KOPT-K1 (cell line): ENCODE measurements at regions not wholly inside any gene's neighbourhood (a gene's known extent, or its start where the extent isn't known, plus 50 kb on each side); places are given as distances from the start of the nearest gene placed in this dataset.
"Not testable (repeated sequence)": the region's sequence is repeated elsewhere in the genome, so short reads cannot be mapped to it uniquely, and the experiment has no call there.

Experiments used
- H3K27ac ChIP-seq: fragments of 200-600 bp; sonication (generic); 2 replicates; pipeline ENCODE4 v1.5.1; 2016; ENCODE audit warnings: antibody characterized with exemption, mild to moderate bottlenecking, low read depth, low read length; ENCODE audit not compliant: poor library complexity, severe bottlenecking
- H3K36me3 ChIP-seq: fragments of 200-600 bp; sonication (generic); 2 replicates; pipeline ENCODE4 v1.5.1; 2017; ENCODE audit warnings: antibody characterized with exemption, mild to moderate bottlenecking, low read length, moderate library complexity; ENCODE audit not compliant: insufficient read depth
- H3K9me3 ChIP-seq: fragments of 200-600 bp; sonication (generic); 2 replicates; pipeline ENCODE4 v1.5.1; 2017; ENCODE audit warnings: antibody characterized with exemption, low read length, mild to moderate bottlenecking; ENCODE audit not compliant: insufficient read depth, poor library complexity, severe bottlenecking

DNA sequence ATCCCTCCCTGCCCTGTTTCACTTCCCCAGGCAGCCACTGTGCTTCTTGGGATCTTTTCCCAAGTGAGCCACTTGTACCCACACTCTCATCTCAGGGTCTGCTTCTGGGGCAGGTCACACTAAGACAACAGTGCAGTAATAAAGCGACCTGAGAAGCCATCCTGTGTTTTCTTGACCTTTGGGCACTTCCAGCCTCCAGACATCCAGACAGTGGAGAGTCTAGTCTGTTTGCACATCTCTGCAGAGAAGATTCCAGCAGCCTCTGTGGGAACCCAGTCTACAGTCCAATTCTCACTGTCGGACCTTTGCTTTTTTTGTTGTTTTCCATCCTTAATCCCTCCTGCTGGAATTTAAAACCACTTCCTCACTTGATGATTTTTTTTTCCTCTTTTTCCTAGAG is 50.3 kb upstream of the ATP6AP2 start:
- no peak overlapping the region for H3K27ac ChIP-seq
- H3K9me3 ChIP-seq, result no peaks in the 10 kb centered on the region

DNA sequence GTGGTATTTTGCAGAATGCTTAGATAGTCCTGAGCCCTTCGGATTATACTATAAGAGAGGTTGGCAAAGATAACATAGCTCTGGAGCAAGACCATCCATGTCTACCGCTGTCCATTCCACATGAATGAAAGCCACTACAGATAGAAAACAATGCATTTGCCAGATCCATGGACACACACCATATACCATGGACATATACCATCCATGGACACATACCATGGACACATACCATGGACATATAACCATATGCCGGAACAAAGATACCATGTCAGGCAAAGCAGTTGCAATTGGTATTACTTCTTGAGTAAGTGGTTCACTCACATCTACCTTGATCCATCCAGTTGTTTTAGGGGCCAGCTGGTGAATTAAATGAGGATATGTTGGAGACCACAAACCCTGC is 53.2 kb upstream of the ATP6AP2 start:
- Histone ChIP-seq H3K27ac (no peak overlapping the region), H3K9me3 (no peaks in the 10 kb centered on the region), H3K36me3 (no peaks in the 10 kb centered on the region)

More for the DNA sequence above, 50.3 kb upstream of the ATP6AP2 start:
- H3K36me3 ChIP-seq, result no peaks in the 10 kb centered on the region

DNA sequence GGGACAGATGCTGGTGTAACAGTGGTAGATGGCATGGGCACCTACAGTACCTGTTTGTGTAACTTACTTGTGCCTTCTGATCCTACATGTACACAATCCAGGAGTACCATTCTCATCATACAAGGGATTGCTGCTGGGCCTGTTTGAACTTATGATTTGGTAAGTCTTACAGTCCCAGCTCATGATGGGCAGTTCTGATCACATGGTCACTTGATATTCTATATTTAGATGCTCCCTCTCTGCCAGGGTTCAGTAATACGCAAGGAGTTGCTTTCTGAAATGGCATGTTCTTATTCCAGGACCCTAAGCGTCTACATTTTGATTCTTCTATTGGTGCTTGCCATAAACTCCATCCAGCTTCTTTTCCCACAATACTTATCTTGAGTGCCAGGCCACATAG is 54.4 kb upstream of the ATP6AP2 start:
- Histone ChIP-seq H3K36me3 (no peaks in the 10 kb centered on the region), H3K27ac (no peak overlapping the region), H3K9me3 (no peaks in the 10 kb centered on the region)

DNA sequence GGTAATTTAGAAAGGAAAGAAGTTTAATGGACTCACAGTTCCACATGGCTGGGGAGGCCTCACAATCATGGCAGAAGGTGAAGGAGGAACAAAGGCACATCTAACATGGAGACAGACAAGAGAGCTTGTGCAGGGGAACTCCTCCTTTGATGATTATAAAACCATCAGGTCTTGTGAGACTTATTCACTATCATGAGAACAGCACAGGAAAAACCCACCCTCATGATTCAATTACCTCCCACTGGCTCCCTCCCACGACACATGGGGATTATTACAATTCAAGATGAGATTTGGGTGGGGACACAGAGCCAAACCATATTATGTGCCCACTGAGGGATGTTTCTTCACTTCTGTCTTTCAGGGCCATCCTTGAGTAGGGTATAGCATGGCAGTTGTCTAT is 54.9 kb upstream of the ATP6AP2 start:
- H3K36me3 ChIP-seq, H3K9me3 ChIP-seq, H3K27ac ChIP-seq: not testable (repeated sequence)

- H3K36me3 ChIP-seq, result no peaks in the 10 kb centered on the region
- no peaks in the 10 kb centered on the region for H3K9me3 ChIP-seq
- H3K27ac ChIP-seq, result no peak overlapping the region
Measured at GRCh38 chrX:40524423-40524822, 56.3 kb upstream of the ATP6AP2 start.

- Histone ChIP-seq H3K9me3 (no peaks in the 10 kb centered on the region), H3K27ac (no peak overlapping the region), H3K36me3 (no peaks in the 10 kb centered on the region)
Measured at GRCh38 chrX:40523852-40524251, 56.9 kb upstream of the ATP6AP2 start.

- Histone ChIP-seq H3K9me3 (no peaks in the 10 kb centered on the region), H3K36me3 (no peaks in the 10 kb centered on the region), H3K27ac (no peak overlapping the region)
Measured at GRCh38 chrX:40521868-40522450, 58.8 kb upstream of the ATP6AP2 start.

DNA sequence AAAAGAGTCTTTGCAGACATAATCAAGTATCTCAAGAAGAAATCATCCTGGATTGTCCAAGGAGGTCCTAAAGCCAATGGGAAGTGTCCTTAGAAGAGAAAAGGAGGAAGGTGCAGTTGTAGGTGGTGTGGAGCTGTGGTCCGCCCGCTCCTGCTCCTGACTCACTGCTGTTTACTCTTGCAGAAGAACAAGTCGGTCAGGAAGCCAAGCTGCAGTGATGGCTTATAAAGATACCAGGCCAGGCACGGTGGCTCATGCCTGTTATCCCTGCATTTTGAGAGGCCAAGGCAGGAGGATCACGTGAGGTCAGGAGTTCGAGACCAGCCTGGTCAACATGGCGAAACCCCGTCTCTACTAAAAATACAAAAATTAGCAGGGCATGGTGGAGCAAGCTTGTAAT is 66.4 kb upstream of the ATP6AP2 start:
- no peaks in the 10 kb centered on the region for H3K9me3 ChIP-seq
- H3K36me3 ChIP-seq, result no peaks in the 10 kb centered on the region
- H3K27ac ChIP-seq, result no peak overlapping the region

GRCh38 chrX:40513835-40514234 is 66.9 kb upstream of the ATP6AP2 start:
- Histone ChIP-seq H3K27ac (no peak overlapping the region), H3K9me3 (no peaks in the 10 kb centered on the region), H3K36me3 (no peaks in the 10 kb centered on the region)

DNA sequence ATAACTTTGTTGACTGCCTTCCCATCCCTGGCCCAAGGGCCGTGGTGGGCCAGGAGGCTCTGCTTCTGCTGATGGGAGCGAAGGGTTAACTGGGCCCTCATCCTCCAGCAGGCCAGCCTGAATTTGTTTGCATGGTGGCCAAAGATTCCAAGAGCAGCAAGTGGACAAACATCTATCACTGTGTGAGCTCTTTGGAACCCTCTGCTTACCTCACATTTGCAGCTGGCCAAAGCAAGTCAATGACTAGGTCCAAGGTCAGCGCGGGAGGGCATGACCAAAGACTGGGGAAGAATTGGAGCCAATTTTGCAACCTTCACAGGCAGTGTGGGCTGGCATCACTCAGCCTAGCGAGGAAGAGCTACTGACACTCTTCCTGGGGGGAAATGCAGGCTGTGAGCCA is 67.8 kb upstream of the ATP6AP2 start:
- H3K27ac ChIP-seq, result no peak overlapping the region
- no peaks in the 10 kb centered on the region for H3K9me3 ChIP-seq

GRCh38 chrX:40511258-40511657 is 69.5 kb upstream of the ATP6AP2 start:
- no peaks in the 10 kb centered on the region for H3K9me3 ChIP-seq
- no peak overlapping the region for H3K27ac ChIP-seq
- no peaks in the 10 kb centered on the region for H3K36me3 ChIP-seq

More for the DNA sequence above, 67.8 kb upstream of the ATP6AP2 start:
- no peaks in the 10 kb centered on the region for H3K36me3 ChIP-seq

DNA sequence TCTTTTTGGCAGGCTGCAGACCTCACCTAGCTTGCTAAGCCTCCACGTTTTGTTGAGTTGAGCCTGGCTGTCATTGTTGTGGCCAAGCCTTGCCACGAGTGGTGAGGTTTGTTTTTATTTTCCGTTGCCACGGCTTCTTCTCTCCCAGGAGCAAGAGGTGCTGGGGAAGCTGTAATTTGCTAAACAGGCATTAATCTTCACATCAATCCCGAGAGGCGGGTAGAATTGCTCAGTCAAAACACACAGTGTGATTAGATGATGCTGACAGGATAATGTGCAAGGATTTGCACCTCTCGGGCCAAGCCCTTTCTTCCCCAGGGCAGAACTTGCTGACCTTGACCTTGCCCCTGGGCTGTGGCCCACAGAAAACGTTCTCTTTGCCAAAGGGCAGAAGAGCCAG is 72.2 kb upstream of the ATP6AP2 start:
- no peak overlapping the region for H3K27ac ChIP-seq
- H3K9me3 ChIP-seq, result no peaks in the 10 kb centered on the region
- no peaks in the 10 kb centered on the region for H3K36me3 ChIP-seq

- Histone ChIP-seq H3K9me3 (no peaks in the 10 kb centered on the region), H3K36me3 (no peaks in the 10 kb centered on the region), H3K27ac (no peak overlapping the region)
Measured at GRCh38 chrX:40506201-40506985, 74.4 kb upstream of the ATP6AP2 start.

DNA sequence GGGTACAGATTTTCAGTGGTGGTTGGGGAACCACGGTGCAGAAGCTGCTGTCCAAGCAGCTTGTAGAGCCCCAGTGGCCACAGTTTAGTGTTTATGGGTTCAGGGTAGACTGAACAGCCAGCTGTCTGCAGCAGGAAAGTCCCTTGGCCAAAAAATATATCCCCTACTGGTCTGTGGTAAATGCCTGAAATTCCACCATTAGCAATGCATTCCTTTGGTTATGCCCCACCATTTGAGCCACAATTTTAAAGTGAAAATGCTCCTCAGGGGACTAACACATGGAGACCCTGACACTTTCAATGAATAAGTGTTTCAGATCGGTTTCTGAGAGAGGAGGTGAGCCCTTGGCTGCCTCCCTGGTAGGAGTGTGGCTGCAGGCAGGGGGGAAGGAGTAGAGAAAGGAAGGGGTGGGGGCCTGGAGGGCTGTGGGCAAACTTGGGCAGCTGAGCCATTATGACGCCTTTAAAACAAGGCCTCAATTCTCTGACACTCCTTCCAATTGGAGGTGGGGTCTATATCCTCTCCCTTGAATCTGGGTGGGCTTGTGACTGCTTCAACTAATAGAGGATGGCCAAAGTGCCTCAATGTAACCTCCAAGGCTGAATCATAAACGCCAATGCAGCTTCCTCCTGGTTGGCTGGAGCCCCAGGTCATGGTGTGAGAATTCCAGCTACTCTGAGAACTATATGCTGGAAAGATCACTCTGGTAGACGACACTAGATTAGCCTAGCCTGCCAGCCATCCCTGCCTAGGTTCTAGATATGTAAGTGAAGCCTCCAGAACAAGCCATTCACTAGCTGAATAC is 75.8 kb upstream of the ATP6AP2 start:
- no peak overlapping the region for H3K27ac ChIP-seq

GRCh38 chrX:40503094-40503493 is 77.7 kb upstream of the ATP6AP2 start:
- no peaks in the 10 kb centered on the region for H3K36me3 ChIP-seq
- H3K27ac ChIP-seq, result no peak overlapping the region
- H3K9me3 ChIP-seq, result no peaks in the 10 kb centered on the region

More for the DNA sequence above, 75.8 kb upstream of the ATP6AP2 start:
- H3K9me3 ChIP-seq, result no peaks in the 10 kb centered on the region
- no peaks in the 10 kb centered on the region for H3K36me3 ChIP-seq
